ENCODE measurements at regions not wholly inside any gene's neighbourhood (a gene's known extent, or its start where the extent isn't known, plus 50 kb on each side); places are given as distances from the start of the nearest gene placed in this dataset.

DNA sequence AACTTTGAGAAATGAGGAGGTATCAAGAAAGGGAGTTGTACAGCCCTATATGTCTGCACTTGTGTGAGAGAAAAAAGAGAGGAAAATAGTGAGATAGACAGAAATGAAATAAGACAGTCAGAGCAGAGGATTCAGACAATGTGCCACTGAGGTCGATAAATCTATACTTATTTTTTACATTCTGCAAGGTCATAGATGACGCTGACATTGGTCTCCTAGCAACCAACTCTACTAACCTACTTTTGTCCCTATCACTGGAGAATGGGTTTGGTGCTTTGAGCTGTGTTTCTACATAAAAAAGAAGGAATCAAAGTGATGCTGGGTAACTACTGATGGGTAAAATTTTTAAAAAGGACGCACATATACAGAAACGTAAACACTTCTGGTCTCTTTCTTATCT, 573.3 kb upstream of the RORB start:
- no peak for TF ChIP-seq YY1 (IDR thresholded peaks at IDR 0.05; ENCODE audit: insufficient read depth, insufficient read length)
- TF ChIP-seq ZNF274 (IDR thresholded peaks at IDR 0.05; ENCODE audit: low read depth, low read length): no peak
